SK-N-SH treated with all-trans-retinoic acid at 6 μM for 48 hours (cell line): ENCODE measurements at regions not wholly inside any gene's neighbourhood (a gene's known extent, or its start where the extent isn't known, plus 50 kb on each side); places are given as distances from the start of the nearest gene placed in this dataset.

Experiments used
- ATAC-seq: fragments of 200-7000 bp; cut with Tn5 transposase; 3 replicates; pipeline ENCODE4 v1.9.1; 2020; ENCODE audit warnings: mild to moderate bottlenecking, moderate library complexity
- BACH2 ChIP-seq: fragments of 250-450 bp; sonication (Bioruptor Pico); IDR thresholded peaks from 2 replicates; pipeline ENCODE4 v1.9.0; 2021; ENCODE audit warnings: mild to moderate bottlenecking, borderline replicate concordance
- CSDC2 ChIP-seq: fragments of 250-450 bp; sonication (Bioruptor Pico); IDR thresholded peaks from 2 replicates; pipeline ENCODE4 v1.5.0; 2020; ENCODE audit warnings: mild to moderate bottlenecking, moderate library complexity
- ESRRG ChIP-seq: fragments of 250-450 bp; sonication (Bioruptor Pico); IDR thresholded peaks from 2 replicates; pipeline ENCODE4 v1.6.1; 2021; ENCODE audit warnings: mild to moderate bottlenecking
- GLIS3 ChIP-seq: fragments of 250-450 bp; sonication (Bioruptor Pico); IDR thresholded peaks from 2 replicates; pipeline ENCODE4 v1.5.0; 2020; ENCODE audit warnings: mild to moderate bottlenecking, moderate library complexity
- ISL1 ChIP-seq: fragments of 250-450 bp; sonication (Bioruptor Pico); IDR thresholded peaks from 2 replicates; pipeline ENCODE4 v2.1.2; 2022; ENCODE audit warnings: mild to moderate bottlenecking, moderate library complexity
- OSR1 ChIP-seq: fragments of 250-450 bp; sonication (Bioruptor Pico); IDR thresholded peaks from 2 replicates; pipeline ENCODE4 v1.8.0; 2022; ENCODE audit warnings: moderate library complexity, mild to moderate bottlenecking, inconsistent platforms
- PATZ1 ChIP-seq: fragments of 250-450 bp; sonication (Bioruptor Pico); IDR thresholded peaks from 2 replicates; pipeline ENCODE4 v1.8.0; 2020; ENCODE audit warnings: mild to moderate bottlenecking, moderate library complexity, borderline replicate concordance
- PPARA ChIP-seq: fragments of 250-450 bp; sonication (Bioruptor Pico); IDR thresholded peaks from 2 replicates; pipeline ENCODE4 v1.5.0; 2020; ENCODE audit warnings: mild to moderate bottlenecking, borderline replicate concordance
- RARB ChIP-seq: fragments of 250-450 bp; sonication (Bioruptor Pico); IDR thresholded peaks from 2 replicates; pipeline ENCODE4 v1.8.0; 2021; ENCODE audit warnings: mild to moderate bottlenecking, moderate library complexity
- TOX ChIP-seq: fragments of 250-450 bp; sonication (Bioruptor Pico); IDR thresholded peaks from 2 replicates; pipeline ENCODE4 v1.8.0; 2021; ENCODE audit warnings: mild to moderate bottlenecking, moderate library complexity, borderline replicate concordance
- TSHZ2 ChIP-seq: fragments of 250-450 bp; sonication (Bioruptor Pico); IDR thresholded peaks from 2 replicates; pipeline ENCODE4 v1.5.0; 2020; ENCODE audit warnings: mild to moderate bottlenecking, moderate library complexity
- ZFP3 ChIP-seq: fragments of 250-450 bp; sonication (Bioruptor Pico); IDR thresholded peaks from 2 replicates; pipeline ENCODE4 v1.5.0; 2020; ENCODE audit warnings: mild to moderate bottlenecking, moderate library complexity
- ZFP30 ChIP-seq: fragments of 450-650 bp; formaldehyde crosslinking; IDR thresholded peaks from 2 replicates; pipeline ENCODE4 v1.5.0; 2022; ENCODE audit warnings: mild to moderate bottlenecking, moderate library complexity
- ZNF565 ChIP-seq: fragments of 450-650 bp; formaldehyde crosslinking; conservative IDR thresholded peaks from 2 replicates; pipeline ENCODE4 v1.5.0; 2020; ENCODE audit warnings: low read depth, mild to moderate bottlenecking, moderate library complexity
- ZNF70 ChIP-seq: fragments of 450-650 bp; formaldehyde crosslinking; IDR thresholded peaks from 2 replicates; pipeline ENCODE4 v1.5.0; 2020; ENCODE audit warnings: mild to moderate bottlenecking, moderate library complexity
- ZNF8 ChIP-seq: fragments of 450-650 bp; formaldehyde crosslinking; IDR thresholded peaks from 2 replicates; pipeline ENCODE4 v1.5.0; 2020; ENCODE audit warnings: mild to moderate bottlenecking, moderate library complexity
- TF ChIP-seq, protein P1 (sequence below): fragments of 250-450 bp; sonication (Bioruptor Pico); IDR thresholded peaks from 2 replicates; pipeline ENCODE4 v1.5.1; 2020; ENCODE audit warnings: low read depth, mild to moderate bottlenecking, moderate library complexity
- TF ChIP-seq, protein P2 (sequence below): fragments of 250-450 bp; sonication (Bioruptor Pico); IDR thresholded peaks from 2 replicates; pipeline ENCODE4 v1.5.1; 2021; ENCODE audit warnings: mild to moderate bottlenecking, moderate library complexity
- TF ChIP-seq, protein P3 (sequence below): fragments of 250-450 bp; sonication (Bioruptor Pico); IDR thresholded peaks from 2 replicates; pipeline ENCODE4 v1.8.0; 2021; ENCODE audit warnings: low read depth, mild to moderate bottlenecking, moderate library complexity, borderline replicate concordance

DNA sequence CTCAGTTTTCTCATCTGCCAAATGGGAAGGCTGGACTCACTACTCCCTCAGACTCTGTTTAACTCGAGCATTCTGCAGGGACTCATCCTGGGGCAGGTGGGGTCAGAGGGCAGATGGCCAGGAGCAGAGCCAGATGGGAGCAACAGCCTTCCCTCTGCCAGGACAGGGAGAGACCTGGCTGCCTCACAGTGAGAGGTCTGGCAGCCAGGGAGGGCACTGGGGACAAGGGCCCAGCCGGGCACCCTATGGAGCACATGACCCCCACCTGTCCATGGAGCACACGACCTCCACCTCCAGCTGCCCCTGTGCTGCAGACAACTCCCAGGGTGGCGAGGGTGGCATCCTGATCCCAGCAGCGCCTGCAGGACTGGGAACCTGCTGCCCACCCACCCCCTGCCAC, 67.4 kb downstream of the IGLL1 start:
- TF ChIP-seq, protein P1, sequence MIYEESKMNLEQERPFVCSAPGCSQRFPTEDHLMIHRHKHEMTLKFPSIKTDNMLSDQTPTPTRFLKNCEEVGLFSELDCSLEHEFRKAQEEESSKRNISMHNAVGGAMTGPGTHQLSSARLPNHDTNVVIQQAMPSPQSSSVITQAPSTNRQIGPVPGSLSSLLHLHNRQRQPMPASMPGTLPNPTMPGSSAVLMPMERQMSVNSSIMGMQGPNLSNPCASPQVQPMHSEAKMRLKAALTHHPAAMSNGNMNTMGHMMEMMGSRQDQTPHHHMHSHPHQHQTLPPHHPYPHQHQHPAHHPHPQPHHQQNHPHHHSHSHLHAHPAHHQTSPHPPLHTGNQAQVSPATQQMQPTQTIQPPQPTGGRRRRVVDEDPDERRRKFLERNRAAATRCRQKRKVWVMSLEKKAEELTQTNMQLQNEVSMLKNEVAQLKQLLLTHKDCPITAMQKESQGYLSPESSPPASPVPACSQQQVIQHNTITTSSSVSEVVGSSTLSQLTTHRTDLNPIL (CRISPR knock-in tag) = no peak
- TF ChIP-seq RARB (CRISPR knock-in tag) (no peak), ZFP30 (CRISPR knock-in tag) (no peak), TOX (CRISPR knock-in tag) (no peak), CSDC2 (no peak), PATZ1 (CRISPR knock-in tag) (no peak), ESRRG (CRISPR knock-in tag) (no peak), TSHZ2 (no peak), PPARA (CRISPR knock-in tag) (no peak), ZFP3 (CRISPR knock-in tag) (no peak), OSR1 (CRISPR knock-in tag) (no peak), ZNF565 (no peak), ISL1 (CRISPR knock-in tag) (no peak), GLIS3 (CRISPR knock-in tag) (no peak), ZNF8 (CRISPR knock-in tag) (no peak)
- TF ChIP-seq, protein P2, sequence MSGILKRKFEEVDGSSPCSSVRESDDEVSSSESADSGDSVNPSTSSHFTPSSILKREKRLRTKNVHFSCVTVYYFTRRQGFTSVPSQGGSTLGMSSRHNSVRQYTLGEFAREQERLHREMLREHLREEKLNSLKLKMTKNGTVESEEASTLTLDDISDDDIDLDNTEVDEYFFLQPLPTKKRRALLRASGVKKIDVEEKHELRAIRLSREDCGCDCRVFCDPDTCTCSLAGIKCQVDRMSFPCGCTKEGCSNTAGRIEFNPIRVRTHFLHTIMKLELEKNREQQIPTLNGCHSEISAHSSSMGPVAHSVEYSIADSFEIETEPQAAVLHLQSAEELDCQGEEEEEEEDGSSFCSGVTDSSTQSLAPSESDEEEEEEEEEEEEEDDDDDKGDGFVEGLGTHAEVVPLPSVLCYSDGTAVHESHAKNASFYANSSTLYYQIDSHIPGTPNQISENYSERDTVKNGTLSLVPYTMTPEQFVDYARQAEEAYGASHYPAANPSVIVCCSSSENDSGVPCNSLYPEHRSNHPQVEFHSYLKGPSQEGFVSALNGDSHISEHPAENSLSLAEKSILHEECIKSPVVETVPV = no peak
- TF ChIP-seq, protein P3, sequence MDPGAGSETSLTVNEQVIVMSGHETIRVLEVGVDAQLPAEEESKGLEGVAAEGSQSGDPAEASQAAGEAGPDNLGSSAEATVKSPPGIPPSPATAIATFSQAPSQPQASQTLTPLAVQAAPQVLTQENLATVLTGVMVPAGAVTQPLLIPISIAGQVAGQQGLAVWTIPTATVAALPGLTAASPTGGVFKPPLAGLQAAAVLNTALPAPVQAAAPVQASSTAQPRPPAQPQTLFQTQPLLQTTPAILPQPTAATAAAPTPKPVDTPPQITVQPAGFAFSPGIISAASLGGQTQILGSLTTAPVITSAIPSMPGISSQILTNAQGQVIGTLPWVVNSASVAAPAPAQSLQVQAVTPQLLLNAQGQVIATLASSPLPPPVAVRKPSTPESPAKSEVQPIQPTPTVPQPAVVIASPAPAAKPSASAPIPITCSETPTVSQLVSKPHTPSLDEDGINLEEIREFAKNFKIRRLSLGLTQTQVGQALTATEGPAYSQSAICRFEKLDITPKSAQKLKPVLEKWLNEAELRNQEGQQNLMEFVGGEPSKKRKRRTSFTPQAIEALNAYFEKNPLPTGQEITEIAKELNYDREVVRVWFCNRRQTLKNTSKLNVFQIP (CRISPR knock-in tag) = no peak
- ATAC-seq = no peak

DNA sequence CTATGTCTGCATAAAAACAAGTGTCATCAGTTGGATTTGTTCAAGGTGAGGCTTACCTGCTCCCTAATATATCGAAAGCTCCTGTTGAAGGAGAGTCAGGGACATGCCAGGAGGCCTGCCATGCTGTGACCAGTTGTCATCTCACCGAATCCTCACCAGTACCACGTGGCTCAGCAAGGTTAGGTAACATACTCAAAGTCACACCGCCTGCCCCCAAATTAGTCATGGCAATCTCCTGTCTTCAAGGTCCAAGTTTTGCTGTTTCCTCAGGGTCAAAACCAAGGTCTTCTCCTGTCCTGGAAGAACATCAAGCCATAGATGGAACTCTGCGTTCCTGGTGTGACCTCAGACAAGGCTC, 67.8 kb downstream of the IGLL1 start:
- no peak for ATAC-seq
- TF ChIP-seq BACH2 (CRISPR knock-in tag) (no peak), CSDC2 (no peak), ZNF70 (no peak), OSR1 (CRISPR knock-in tag) (no peak), ZNF565 (no peak), PATZ1 (CRISPR knock-in tag) (no peak), GLIS3 (CRISPR knock-in tag) (no peak), ZFP30 (CRISPR knock-in tag) (no peak), ZFP3 (CRISPR knock-in tag) (no peak)
- TF ChIP-seq, protein P1 (CRISPR knock-in tag) = no peak
- TF ChIP-seq, protein P3 (CRISPR knock-in tag) = no peak
